WTC11 (cell line): ENCODE measurements at regions not wholly inside any gene's neighbourhood (a gene's known extent, or its start where the extent isn't known, plus 50 kb on each side); places are given as distances from the start of the nearest gene placed in this dataset.

ENCODE experiments used
- ATAC-seq: fragments of 200-7000 bp; cut with Tn5 transposase; 2 replicates; pipeline ENCODE4 v1.10.0; 2021; ENCODE audit warnings: mild to moderate bottlenecking, moderate library complexity
- CTCF ChIA-PET: fragments of 300-600 bp; sonication (Branson Sonifier 250); formaldehyde crosslinking; loops from one replicate; lab custom pipeline; 2021; ENCODE audit warnings: antibody characterized with exemption; lab: Charles Lee
- POLR2A ChIA-PET: fragments of 350-600 bp; sonication (Branson Sonifier 250); formaldehyde crosslinking; loops from one replicate; lab custom pipeline; 2021; ENCODE audit warnings: antibody characterized with exemption; lab: Charles Lee
- DNase-seq: peaks from one replicate; pipeline ENCODE4 v3.0.0; 2021; ENCODE audit warnings: low spot score
- H3K27ac Mint-ChIP-seq: 2 replicates; pipeline ENCODE4 v1.8.0; 2021; ENCODE audit warnings: mixed read lengths
- H3K27me3 Mint-ChIP-seq: 2 replicates; pipeline ENCODE4 v1.8.0; 2021; ENCODE audit warnings: low read depth, mild to moderate bottlenecking, moderate library complexity, mixed read lengths
- H3K36me3 Mint-ChIP-seq: 2 replicates; pipeline ENCODE4 v1.8.0; 2021; ENCODE audit warnings: mixed read lengths
- H3K4me1 Mint-ChIP-seq: 2 replicates; pipeline ENCODE4 v1.8.0; 2022; ENCODE audit warnings: mixed read lengths
- H3K4me3 Mint-ChIP-seq: 2 replicates; pipeline ENCODE4 v1.8.0; 2021; ENCODE audit warnings: mild to moderate bottlenecking, moderate library complexity, mixed read lengths
- H3K9me3 Mint-ChIP-seq: 2 replicates; pipeline ENCODE4 v1.8.0; 2021; ENCODE audit warnings: mixed read lengths
- CREB1 ChIP-seq: sonication (generic); formaldehyde crosslinking; IDR thresholded peaks from 2 replicates; pipeline ENCODE4 v1.8.0; 2023; ENCODE audit warnings: mild to moderate bottlenecking, missing genetic modification reagents
- ETV6 ChIP-seq: sonication (generic); formaldehyde crosslinking; IDR thresholded peaks from 2 replicates; pipeline ENCODE4 v1.8.1; 2022; ENCODE audit warnings: mild to moderate bottlenecking, missing genetic modification reagents
- FOXP1 ChIP-seq: sonication (generic); formaldehyde crosslinking; IDR thresholded peaks from 2 replicates; pipeline ENCODE4 v1.8.0; 2022; ENCODE audit warnings: missing genetic modification reagents, mild to moderate bottlenecking, moderate library complexity, borderline replicate concordance
- GABPB1 ChIP-seq: sonication (generic); formaldehyde crosslinking; IDR thresholded peaks from 2 replicates; pipeline ENCODE4 v1.8.1; 2023; ENCODE audit warnings: mild to moderate bottlenecking, missing genetic modification reagents
- GTF2I ChIP-seq: fragments of 250-450 bp; sonication (Bioruptor Pico); conservative IDR thresholded peaks from 2 replicates; pipeline ENCODE4 v1.4.0; 2021; ENCODE audit warnings: mild to moderate bottlenecking
- JUN ChIP-seq: sonication (generic); formaldehyde crosslinking; IDR thresholded peaks from 2 replicates; pipeline ENCODE4 v1.8.0; 2023; ENCODE audit warnings: mild to moderate bottlenecking, missing genetic modification reagents
- KAT7 ChIP-seq: sonication (generic); formaldehyde crosslinking; IDR thresholded peaks from 2 replicates; pipeline ENCODE4 v1.8.1; 2023; ENCODE audit warnings: missing genetic modification reagents, mild to moderate bottlenecking, borderline replicate concordance
- NFE2L1 ChIP-seq: sonication (generic); formaldehyde crosslinking; IDR thresholded peaks from 2 replicates; pipeline ENCODE4 v1.8.1; 2023; ENCODE audit warnings: missing genetic modification reagents
- NFYB ChIP-seq: sonication (generic); formaldehyde crosslinking; conservative IDR thresholded peaks from 2 replicates; pipeline ENCODE4 v1.8.0; 2022; ENCODE audit warnings: low read depth, missing genetic modification reagents
- NR1H2 ChIP-seq: sonication (generic); formaldehyde crosslinking; IDR thresholded peaks from 2 replicates; pipeline ENCODE4 v1.9.0; 2021; ENCODE audit warnings: mild to moderate bottlenecking, moderate library complexity, missing genetic modification reagents
- NR2C2 ChIP-seq: sonication (generic); formaldehyde crosslinking; IDR thresholded peaks from 2 replicates; pipeline ENCODE4 v1.8.0; 2022; ENCODE audit warnings: mild to moderate bottlenecking, missing genetic modification reagents
- NR3C1 ChIP-seq: sonication (generic); formaldehyde crosslinking; conservative IDR thresholded peaks from 2 replicates; pipeline ENCODE4 v1.8.1; 2023; ENCODE audit warnings: low read depth, mild to moderate bottlenecking, missing genetic modification reagents
- RELA ChIP-seq: sonication (generic); formaldehyde crosslinking; IDR thresholded peaks from 2 replicates; pipeline ENCODE4 v1.8.1; 2022; ENCODE audit warnings: missing genetic modification reagents, mild to moderate bottlenecking, borderline replicate concordance
- SMAD3 ChIP-seq: sonication (generic); formaldehyde crosslinking; IDR thresholded peaks from 2 replicates; pipeline ENCODE4 v1.8.0; 2022; ENCODE audit warnings: missing genetic modification reagents, mild to moderate bottlenecking, borderline replicate concordance
- TP53 ChIP-seq: sonication (generic); formaldehyde crosslinking; IDR thresholded peaks from 2 replicates; pipeline ENCODE4 v1.8.1; 2023; ENCODE audit warnings: mild to moderate bottlenecking, missing genetic modification reagents
- ZNF232 ChIP-seq: sonication (generic); formaldehyde crosslinking; IDR thresholded peaks from 2 replicates; pipeline ENCODE4 v1.8.0; 2022; ENCODE audit warnings: mild to moderate bottlenecking, missing genetic modification reagents
- ZNF317 ChIP-seq: sonication (generic); formaldehyde crosslinking; IDR thresholded peaks from 2 replicates; pipeline ENCODE4 v1.8.1; 2023; ENCODE audit warnings: low read depth, mild to moderate bottlenecking, moderate library complexity, missing genetic modification reagents, borderline replicate concordance
- ZNF423 ChIP-seq: fragments of 250-450 bp; sonication (Bioruptor Pico); IDR thresholded peaks from 2 replicates; pipeline ENCODE4 v2.1.2; 2022; ENCODE audit warnings: mild to moderate bottlenecking, moderate library complexity
- TF ChIP-seq, protein P1 (sequence below): sonication (generic); formaldehyde crosslinking; IDR thresholded peaks from 2 replicates; pipeline ENCODE4 v1.8.1; 2023; ENCODE audit warnings: mild to moderate bottlenecking, missing genetic modification reagents, moderate library complexity
- TF ChIP-seq, protein P2 (sequence below): sonication (generic); formaldehyde crosslinking; IDR thresholded peaks from 2 replicates; pipeline ENCODE4 v1.8.1; 2022; ENCODE audit warnings: mild to moderate bottlenecking, missing genetic modification reagents, moderate library complexity, borderline replicate concordance
- TF ChIP-seq, protein P3 (sequence below): fragments of 250-450 bp; sonication (Bioruptor Pico); IDR thresholded peaks from 2 replicates; pipeline ENCODE4 v1.9.0; 2021; ENCODE audit warnings: mild to moderate bottlenecking, borderline replicate concordance

DNA sequence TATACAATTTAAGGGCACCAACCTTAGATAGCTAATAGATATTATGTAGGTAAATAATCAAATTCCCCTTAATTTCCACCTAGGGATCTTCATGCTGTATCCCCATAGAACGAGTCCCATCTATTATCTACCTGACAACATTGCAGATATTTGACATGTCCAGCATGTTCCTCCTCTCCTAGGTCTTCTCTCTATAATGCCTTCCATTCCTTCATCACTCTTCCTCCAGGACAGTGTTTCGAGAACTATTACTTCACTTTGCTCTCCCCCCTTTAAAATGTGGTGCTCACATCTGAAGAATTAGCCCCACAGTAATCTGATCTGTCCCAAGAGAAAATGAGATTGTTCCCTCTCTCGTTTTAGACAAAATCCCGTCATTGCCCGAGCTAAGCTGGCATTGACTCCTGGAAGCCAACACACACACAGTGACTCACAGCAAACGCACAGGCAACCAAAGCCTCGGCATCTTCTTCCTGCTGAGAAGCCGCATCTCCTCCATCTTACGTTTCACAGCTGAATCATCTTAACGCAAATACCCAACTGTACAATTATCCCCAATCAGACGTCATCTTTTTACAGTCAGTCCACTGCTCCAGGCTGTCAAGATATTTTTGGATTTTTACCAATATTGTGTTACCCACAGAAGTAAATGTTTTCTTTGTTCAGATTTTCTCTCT lies 162.9 kb upstream of the AGAP1 start:
- H3K4me3 Mint-ChIP-seq, result no peak overlapping the region
- H3K4me1 Mint-ChIP-seq, result peaks cover 1% of the 10 kb centered on the region; the same call in 1 of the 2 replicates
- H3K27ac Mint-ChIP-seq, result no peak overlapping the region
- H3K27me3 Mint-ChIP-seq, result no peaks in the 10 kb centered on the region; the same call in 1 of the 2 replicates
- 0 out of 2 replicates have a peak, but pooled peaks cover 8% of the 10 kb centered on the region for H3K9me3 Mint-ChIP-seq
- CTCF ChIA-PET, result no interaction called here
- no peak for TF ChIP-seq ZNF232 (CRISPR knock-in tag)
- no peak for TF ChIP-seq KAT7
- no peak for TF ChIP-seq GABPB1
- no peaks in the 10 kb centered on the region for H3K36me3 Mint-ChIP-seq
- POLR2A ChIA-PET, result no interaction called here
- no peak for ATAC-seq
- no peak for DNase-seq

DNA sequence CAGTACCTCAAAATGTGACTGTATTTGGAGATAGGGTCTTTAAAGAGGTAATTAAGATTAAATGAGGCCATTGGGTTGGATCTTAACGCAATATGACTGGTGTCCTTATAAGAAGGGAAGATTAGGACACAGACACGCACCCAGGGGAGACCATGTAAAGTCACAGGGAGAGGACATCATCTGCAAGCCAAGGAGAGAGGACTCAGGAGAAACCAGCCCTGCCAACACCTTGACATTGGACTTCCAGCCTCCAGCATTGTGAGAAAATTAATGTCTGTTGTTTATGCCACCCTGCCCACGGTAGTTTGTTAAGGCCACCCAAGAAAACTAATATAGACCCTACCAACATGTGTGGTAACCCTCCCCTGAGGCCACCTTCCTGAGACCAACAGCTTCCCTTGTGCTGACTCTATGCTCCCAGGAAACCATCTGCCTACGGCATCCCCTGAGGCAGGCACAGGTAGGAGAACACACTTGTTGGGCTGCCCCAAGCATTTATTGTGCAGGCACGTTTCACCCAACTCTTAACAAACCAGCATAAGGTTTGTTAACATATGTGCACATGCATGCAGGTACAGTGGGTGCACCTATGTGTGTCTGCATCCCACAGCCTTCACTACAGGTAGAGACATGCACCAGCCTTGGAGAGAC lies 161.5 kb upstream of the AGAP1 start:
- TF ChIP-seq ZNF317 (no peak), NR3C1 (CRISPR knock-in tag) (no peak), NFYB (CRISPR knock-in tag) (no peak), NFE2L1 (CRISPR knock-in tag) (no peak), NR1H2 (CRISPR knock-in tag) (no peak), CREB1 (no peak), FOXP1 (CRISPR knock-in tag) (no peak)
- TF ChIP-seq, protein P1, sequence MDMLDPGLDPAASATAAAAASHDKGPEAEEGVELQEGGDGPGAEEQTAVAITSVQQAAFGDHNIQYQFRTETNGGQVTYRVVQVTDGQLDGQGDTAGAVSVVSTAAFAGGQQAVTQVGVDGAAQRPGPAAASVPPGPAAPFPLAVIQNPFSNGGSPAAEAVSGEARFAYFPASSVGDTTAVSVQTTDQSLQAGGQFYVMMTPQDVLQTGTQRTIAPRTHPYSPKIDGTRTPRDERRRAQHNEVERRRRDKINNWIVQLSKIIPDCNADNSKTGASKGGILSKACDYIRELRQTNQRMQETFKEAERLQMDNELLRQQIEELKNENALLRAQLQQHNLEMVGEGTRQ, result no peak

DNA sequence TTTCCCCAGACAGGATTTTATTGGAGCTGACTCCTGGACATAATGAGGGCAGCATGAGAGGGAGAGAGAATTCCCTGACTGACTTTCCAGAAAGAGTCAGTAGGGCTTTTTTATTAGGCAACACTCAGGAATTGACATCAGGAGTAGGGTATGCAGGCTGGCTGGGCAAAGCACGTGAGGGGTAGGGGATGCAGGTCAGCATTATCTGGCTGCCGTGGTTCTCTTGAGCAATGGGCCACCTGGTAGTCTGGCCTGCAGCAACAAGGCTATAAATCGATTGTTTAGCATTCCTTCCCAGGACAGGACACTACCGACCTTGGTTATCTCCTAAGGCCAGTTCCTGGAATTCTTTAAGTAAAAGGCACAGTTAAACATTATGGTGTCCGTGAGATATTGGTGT lies 160.8 kb upstream of the AGAP1 start:
- no peaks in the 10 kb centered on the region for H3K4me1 Mint-ChIP-seq
- ChIA-PET POLR2A (no interaction called here), CTCF (no interaction called here)
- no peak overlapping the region for H3K27ac Mint-ChIP-seq
- peaks cover 12% of the 10 kb centered on the region for H3K9me3 Mint-ChIP-seq
- ATAC-seq (no peak), DNase-seq (no peak)
- no peaks in the 10 kb centered on the region; the same call in 1 of the 2 replicates for H3K27me3 Mint-ChIP-seq
- H3K36me3 Mint-ChIP-seq, result no peaks in the 10 kb centered on the region
- TF ChIP-seq ETV6 (CRISPR knock-in tag) (no peak), NR2C2 (CRISPR knock-in tag) (no peak), RELA (CRISPR knock-in tag) (no peak), TP53 (CRISPR knock-in tag) (no peak)
- TF ChIP-seq, protein P2, sequence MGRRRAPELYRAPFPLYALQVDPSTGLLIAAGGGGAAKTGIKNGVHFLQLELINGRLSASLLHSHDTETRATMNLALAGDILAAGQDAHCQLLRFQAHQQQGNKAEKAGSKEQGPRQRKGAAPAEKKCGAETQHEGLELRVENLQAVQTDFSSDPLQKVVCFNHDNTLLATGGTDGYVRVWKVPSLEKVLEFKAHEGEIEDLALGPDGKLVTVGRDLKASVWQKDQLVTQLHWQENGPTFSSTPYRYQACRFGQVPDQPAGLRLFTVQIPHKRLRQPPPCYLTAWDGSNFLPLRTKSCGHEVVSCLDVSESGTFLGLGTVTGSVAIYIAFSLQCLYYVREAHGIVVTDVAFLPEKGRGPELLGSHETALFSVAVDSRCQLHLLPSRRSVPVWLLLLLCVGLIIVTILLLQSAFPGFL (CRISPR knock-in tag), result no peak
- no peak overlapping the region for H3K4me3 Mint-ChIP-seq

More for the DNA sequence above, 161.5 kb upstream of the AGAP1 start:
- Mint-ChIP-seq H3K27me3 (no peaks in the 10 kb centered on the region; the same call in 1 of the 2 replicates), H3K36me3 (no peaks in the 10 kb centered on the region), H3K4me3 (no peak overlapping the region), H3K9me3 (0 out of 2 replicates have a peak, but pooled peaks cover 8% of the 10 kb centered on the region), H3K27ac (no peak overlapping the region), H3K4me1 (no peaks in the 10 kb centered on the region)
- ChIA-PET CTCF (no interaction called here), POLR2A (no interaction called here)
- DNase-seq (no peak), ATAC-seq (no peak)

DNA sequence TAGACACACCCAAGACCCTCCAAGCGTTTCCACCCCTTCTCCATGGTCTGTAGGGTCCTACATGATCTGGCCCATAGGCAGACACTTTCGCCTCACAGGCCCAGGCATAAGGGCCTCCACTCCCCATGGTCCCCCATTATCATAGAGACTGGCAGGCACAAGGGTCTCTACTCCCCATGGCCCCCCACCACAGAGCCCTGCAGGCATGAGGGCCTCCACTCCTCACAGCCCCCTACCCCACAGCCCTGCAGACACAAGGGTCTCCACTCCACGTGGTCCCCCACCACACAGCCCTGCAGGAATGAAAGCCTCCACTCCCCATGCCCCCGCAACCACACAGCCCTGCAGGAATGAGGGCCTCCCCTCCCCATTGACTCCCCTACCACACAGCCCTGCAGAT lies 159.7 kb upstream of the AGAP1 start:
- Mint-ChIP-seq H3K4me1 (no peaks in the 10 kb centered on the region), H3K9me3 (peaks cover 21% of the 10 kb centered on the region), H3K36me3 (no peaks in the 10 kb centered on the region), H3K27me3 (no peaks in the 10 kb centered on the region; the same call in 1 of the 2 replicates), H3K27ac (no peak overlapping the region), H3K4me3 (no peak overlapping the region)
- CTCF ChIA-PET, result no interaction called here
- DNase-seq, result no peak
- no peak for ATAC-seq
- POLR2A ChIA-PET, result no interaction called here
- TF ChIP-seq SMAD3, result no peak
- no peak for TF ChIP-seq ZNF423
- TF ChIP-seq, protein P2 (CRISPR knock-in tag), result no peak
- TF ChIP-seq JUN (CRISPR knock-in tag), result no peak
- no peak for TF ChIP-seq GTF2I (CRISPR knock-in tag)
- no peak for TF ChIP-seq CREB1
- TF ChIP-seq, protein P3, sequence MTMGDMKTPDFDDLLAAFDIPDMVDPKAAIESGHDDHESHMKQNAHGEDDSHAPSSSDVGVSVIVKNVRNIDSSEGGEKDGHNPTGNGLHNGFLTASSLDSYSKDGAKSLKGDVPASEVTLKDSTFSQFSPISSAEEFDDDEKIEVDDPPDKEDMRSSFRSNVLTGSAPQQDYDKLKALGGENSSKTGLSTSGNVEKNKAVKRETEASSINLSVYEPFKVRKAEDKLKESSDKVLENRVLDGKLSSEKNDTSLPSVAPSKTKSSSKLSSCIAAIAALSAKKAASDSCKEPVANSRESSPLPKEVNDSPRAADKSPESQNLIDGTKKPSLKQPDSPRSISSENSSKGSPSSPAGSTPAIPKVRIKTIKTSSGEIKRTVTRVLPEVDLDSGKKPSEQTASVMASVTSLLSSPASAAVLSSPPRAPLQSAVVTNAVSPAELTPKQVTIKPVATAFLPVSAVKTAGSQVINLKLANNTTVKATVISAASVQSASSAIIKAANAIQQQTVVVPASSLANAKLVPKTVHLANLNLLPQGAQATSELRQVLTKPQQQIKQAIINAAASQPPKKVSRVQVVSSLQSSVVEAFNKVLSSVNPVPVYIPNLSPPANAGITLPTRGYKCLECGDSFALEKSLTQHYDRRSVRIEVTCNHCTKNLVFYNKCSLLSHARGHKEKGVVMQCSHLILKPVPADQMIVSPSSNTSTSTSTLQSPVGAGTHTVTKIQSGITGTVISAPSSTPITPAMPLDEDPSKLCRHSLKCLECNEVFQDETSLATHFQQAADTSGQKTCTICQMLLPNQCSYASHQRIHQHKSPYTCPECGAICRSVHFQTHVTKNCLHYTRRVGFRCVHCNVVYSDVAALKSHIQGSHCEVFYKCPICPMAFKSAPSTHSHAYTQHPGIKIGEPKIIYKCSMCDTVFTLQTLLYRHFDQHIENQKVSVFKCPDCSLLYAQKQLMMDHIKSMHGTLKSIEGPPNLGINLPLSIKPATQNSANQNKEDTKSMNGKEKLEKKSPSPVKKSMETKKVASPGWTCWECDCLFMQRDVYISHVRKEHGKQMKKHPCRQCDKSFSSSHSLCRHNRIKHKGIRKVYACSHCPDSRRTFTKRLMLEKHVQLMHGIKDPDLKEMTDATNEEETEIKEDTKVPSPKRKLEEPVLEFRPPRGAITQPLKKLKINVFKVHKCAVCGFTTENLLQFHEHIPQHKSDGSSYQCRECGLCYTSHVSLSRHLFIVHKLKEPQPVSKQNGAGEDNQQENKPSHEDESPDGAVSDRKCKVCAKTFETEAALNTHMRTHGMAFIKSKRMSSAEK, result no peak
